Stimulated activated CD8-positive, alpha-beta memory T cell treated with anti-CD3 and anti-CD28 coated beads, Interleukin-12 subunit alpha, Interleukin-12 subunit beta, amount 100 ng/mL, for 24 hours (primary cell): ENCODE measurements at regions not wholly inside any gene's neighbourhood (a gene's known extent, or its start where the extent isn't known, plus 50 kb on each side); places are given as distances from the start of the nearest gene placed in this dataset.

Experiments used
- DNase-seq: peaks from one replicate; pipeline ENCODE4 v3.0.0-alpha.2; 2020; ENCODE audit errors: extremely low read depth

- no peak for DNase-seq
These were observed 332.6 kb upstream of the SALL3 start for GRCh38 chr18:78647018-78647417.

- DNase-seq, result no peak
These were observed 330.2 kb upstream of the SALL3 start for GRCh38 chr18:78649421-78649820.

DNA sequence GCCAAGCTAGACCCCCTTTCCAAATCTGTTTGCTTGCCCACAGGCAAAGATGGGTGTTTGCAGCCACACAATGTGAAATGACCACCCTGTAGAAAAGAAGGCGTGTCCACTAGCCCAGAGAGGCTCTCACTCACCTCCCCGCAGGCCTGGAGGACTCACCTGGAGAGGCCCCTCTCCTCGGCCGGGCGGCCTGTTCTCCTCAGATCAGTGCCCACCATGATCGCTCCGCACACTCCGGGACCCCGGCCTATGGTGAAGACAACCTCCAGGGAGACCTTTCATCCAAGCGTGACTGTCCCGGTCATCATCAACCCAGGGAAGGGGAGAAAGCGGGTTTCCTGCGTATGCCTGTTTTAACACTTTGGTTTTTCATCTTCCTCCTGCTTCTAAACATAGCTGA, 328.7 kb upstream of the SALL3 start:
- DNase-seq, result no peak

DNA sequence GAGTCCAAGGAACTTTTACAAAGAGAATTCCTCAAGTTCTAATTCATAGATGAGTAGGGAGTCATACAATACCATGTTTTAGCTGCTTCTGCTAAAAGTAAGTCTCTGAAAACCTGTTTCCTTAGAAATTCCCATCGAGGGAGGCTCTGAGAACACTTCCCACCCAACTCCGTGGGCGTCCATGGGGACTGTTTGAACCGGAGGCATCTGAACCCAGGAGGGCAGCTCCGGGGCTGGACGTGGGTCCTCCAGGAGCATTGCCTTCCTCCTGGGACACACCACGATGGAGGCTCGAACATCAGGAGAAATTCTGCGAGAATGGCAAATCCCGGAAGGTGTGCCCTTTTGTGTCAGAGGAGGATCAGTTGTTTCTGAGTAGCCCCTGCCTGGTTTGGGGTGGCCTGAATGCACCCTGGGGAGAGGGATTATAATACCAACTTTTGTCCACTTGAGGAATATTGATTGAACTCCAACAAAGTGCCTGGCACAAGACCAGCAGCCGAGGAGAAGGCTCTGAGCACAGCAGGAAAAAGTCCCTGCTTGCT, 327.5 kb upstream of the SALL3 start:
- DNase-seq, result no peak

GRCh38 chr18:78655921-78656320, 323.7 kb upstream of the SALL3 start:
- no peak for DNase-seq

- no peak for DNase-seq
These were observed 323.2 kb upstream of the SALL3 start for GRCh38 chr18:78656346-78656925.

GRCh38 chr18:78658531-78658930, 321.1 kb upstream of the SALL3 start:
- DNase-seq, result no peak

- DNase-seq, result no peak
These were observed 320.6 kb upstream of the SALL3 start for GRCh38 chr18:78659057-78659456.

- DNase-seq, result no peak
These were observed 319.9 kb upstream of the SALL3 start for GRCh38 chr18:78659748-78660147.

DNA sequence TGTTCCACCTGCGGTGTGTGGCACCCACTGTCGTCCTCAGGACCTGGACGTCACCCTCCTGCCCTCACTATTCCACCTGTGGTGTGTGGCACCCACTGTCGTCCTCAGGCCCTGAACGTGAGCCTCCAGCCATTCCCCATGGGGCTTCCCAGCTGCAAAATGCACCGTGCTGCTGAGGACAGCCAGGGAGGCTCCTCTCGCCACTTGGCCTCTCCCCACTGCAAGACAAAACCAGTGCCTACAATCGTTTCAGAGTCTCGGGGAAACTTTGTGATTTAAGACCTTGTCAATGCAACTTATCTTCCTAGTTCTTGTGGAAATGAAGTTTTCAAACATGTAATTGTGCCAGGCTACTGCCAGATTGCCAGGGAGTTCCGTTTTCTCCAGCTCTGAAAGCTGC, 319.3 kb upstream of the SALL3 start:
- DNase-seq, result no peak

GRCh38 chr18:78661316-78661715, 318.3 kb upstream of the SALL3 start:
- no peak for DNase-seq

- DNase-seq, result no peak
These were observed 316.7 kb upstream of the SALL3 start for GRCh38 chr18:78662879-78663278.

- DNase-seq, result no peak
These were observed 315.6 kb upstream of the SALL3 start for GRCh38 chr18:78664048-78664447.

GRCh38 chr18:78664848-78665247, 314.8 kb upstream of the SALL3 start:
- no peak for DNase-seq

- no peak for DNase-seq
These were observed 314.0 kb upstream of the SALL3 start for GRCh38 chr18:78665644-78666043.

DNA sequence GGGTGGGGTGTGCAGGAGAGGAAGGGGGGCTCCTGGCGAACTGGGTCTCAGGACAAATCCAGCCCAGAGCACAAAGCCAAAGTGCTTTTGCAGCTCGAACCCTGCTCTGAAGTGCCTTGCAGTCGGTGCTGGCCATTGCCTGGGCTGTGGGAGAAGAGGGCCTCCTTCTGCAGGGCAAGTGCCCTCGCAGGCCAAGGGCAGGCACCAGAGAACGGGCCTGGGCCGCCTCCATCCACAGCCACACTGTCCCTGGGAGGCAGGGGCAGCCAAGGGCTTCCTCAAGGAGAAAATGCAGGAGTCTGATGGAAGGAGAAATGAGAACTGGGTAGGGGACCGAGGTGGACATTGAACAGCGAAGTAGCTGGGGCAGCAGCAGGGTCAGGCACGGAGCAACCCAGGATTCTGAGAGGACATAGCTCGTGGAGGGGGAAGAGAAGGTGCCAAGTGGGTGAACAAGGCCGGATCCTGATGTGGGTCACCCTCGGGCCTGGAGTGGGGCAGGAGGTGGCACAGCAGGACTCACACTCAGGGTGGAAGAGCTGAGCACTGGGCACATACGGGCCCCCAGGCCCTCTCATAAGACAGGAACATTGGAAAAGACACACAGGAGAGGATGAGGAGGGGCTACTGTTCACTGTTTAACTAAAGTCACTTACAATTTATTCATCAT, 312.8 kb upstream of the SALL3 start:
- no peak for DNase-seq

GRCh38 chr18:78670778-78671391, 308.7 kb upstream of the SALL3 start:
- DNase-seq, result no peak

- DNase-seq, result no peak
These were observed 308.1 kb upstream of the SALL3 start for GRCh38 chr18:78671551-78671950.

GRCh38 chr18:78672862-78673446, 306.7 kb upstream of the SALL3 start:
- DNase-seq, result no peak

DNA sequence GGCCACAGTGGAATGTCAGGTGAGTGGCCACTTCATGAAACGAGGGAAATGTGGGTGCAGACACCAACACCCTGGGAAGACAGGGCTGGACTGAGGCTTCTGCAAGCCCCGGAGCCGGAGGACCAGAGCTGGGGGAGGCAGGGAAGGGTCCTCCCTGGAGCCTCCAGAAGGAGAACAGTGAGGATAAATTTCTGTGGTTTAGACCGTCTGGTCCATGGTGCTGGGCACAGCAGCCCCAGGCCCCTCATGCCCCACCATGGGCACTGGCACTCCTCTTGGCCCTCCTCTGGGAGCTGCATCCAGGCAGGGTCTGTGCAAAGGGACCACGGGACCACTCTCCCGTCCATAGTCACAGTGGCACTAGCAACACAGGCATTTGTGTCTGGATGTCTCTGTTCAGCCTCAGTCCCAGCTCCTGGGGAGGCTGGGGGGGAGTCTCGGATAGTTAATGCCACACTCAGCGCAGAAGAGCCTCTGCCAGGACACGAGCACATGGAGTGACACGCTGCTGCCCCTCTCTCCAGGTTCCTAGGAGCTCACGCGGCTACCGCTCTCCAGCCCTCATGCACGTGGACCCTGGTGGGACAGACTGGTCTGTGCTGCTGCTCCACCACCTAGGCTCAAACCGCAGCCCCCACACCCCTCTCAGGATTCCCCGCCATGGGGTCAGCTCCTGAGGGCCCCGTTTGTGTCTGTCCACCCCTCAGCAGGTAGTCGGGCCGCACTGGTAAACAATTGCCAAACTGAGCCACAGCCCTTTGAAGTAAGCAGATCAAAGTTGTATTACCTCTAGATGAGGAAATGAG, 305.9 kb upstream of the SALL3 start:
- no peak for DNase-seq

- DNase-seq, result no peak
These were observed 304.4 kb upstream of the SALL3 start for GRCh38 chr18:78675231-78675630.
